ENCODE measurements at regions not wholly inside any gene's neighbourhood (a gene's known extent, or its start where the extent isn't known, plus 50 kb on each side); places are given as distances from the start of the nearest gene placed in this dataset.

GRCh38 chr5:8208307-8208706, 339.4 kb downstream of the MTRR start:
- Mint-ChIP-seq H3K4me1 (no peaks in the 10 kb centered on the region), H3K36me3 (no peaks in the 10 kb centered on the region), H3K27ac (no peak overlapping the region), H3K27me3 (no peaks in the 10 kb centered on the region), H3K9me3 (ENCODE audit: low read depth) (peaks cover 5% of the 10 kb centered on the region), H3K4me3 (no peak overlapping the region)
- CTCF ChIA-PET: no interaction called here
- no peak for DNase-seq
- no peak for ATAC-seq

- CTCF ChIA-PET: no interaction called here
- DNase-seq (no peak), ATAC-seq (no peak)
- H3K27me3 Mint-ChIP-seq: no peaks in the 10 kb centered on the region
- no peak overlapping the region for H3K4me3 Mint-ChIP-seq
- peaks cover 2% of the 10 kb centered on the region for H3K9me3 Mint-ChIP-seq (ENCODE audit: low read depth)
- H3K4me1 Mint-ChIP-seq: no peaks in the 10 kb centered on the region
- H3K27ac Mint-ChIP-seq: no peak overlapping the region
- no peaks in the 10 kb centered on the region for H3K36me3 Mint-ChIP-seq
These were observed 340.6 kb downstream of the MTRR start for GRCh38 chr5:8209500-8209899.

GRCh38 chr5:8213701-8214240, 344.8 kb downstream of the MTRR start:
- H3K4me3 Mint-ChIP-seq: no peak overlapping the region
- DNase-seq: no peak
- no peaks in the 10 kb centered on the region for H3K36me3 Mint-ChIP-seq
- CTCF ChIA-PET: no interaction called here
- ATAC-seq: no peak
- H3K9me3 Mint-ChIP-seq (ENCODE audit: low read depth): peaks cover 2% of the 10 kb centered on the region
- no peaks in the 10 kb centered on the region for H3K4me1 Mint-ChIP-seq
- H3K27me3 Mint-ChIP-seq: no peaks in the 10 kb centered on the region
- H3K27ac Mint-ChIP-seq: no peak overlapping the region

- Mint-ChIP-seq H3K4me3 (no peak overlapping the region), H3K27me3 (no peaks in the 10 kb centered on the region), H3K36me3 (no peaks in the 10 kb centered on the region), H3K27ac (no peak overlapping the region), H3K9me3 (ENCODE audit: low read depth) (peaks cover 8% of the 10 kb centered on the region), H3K4me1 (no peaks in the 10 kb centered on the region)
- no peak for ATAC-seq
- CTCF ChIA-PET: no interaction called here
- no peak for DNase-seq
These were observed 348.0 kb downstream of the MTRR start for GRCh38 chr5:8216921-8217320.

- CTCF ChIA-PET: no interaction called here
- DNase-seq (no peak), ATAC-seq (no peak)
- Mint-ChIP-seq H3K4me1 (no peaks in the 10 kb centered on the region), H3K9me3 (ENCODE audit: low read depth) (peaks cover 13% of the 10 kb centered on the region), H3K27me3 (no peaks in the 10 kb centered on the region), H3K36me3 (no peaks in the 10 kb centered on the region), H3K27ac (no peak overlapping the region), H3K4me3 (no peak overlapping the region)
These were observed 357.2 kb downstream of the MTRR start for GRCh38 chr5:8226148-8226547.

- CTCF ChIA-PET: no interaction called here
- peaks cover 8% of the 10 kb centered on the region for H3K9me3 Mint-ChIP-seq (ENCODE audit: low read depth)
- H3K4me1 Mint-ChIP-seq: no peaks in the 10 kb centered on the region
- no peaks in the 10 kb centered on the region for H3K36me3 Mint-ChIP-seq
- DNase-seq (no peak), ATAC-seq (no peak)
- no peak overlapping the region for H3K4me3 Mint-ChIP-seq
- no peaks in the 10 kb centered on the region for H3K27me3 Mint-ChIP-seq
- H3K27ac Mint-ChIP-seq: no peak overlapping the region
These were observed 358.2 kb downstream of the MTRR start for GRCh38 chr5:8227112-8227511.

GRCh38 chr5:8229551-8229950, 360.6 kb downstream of the MTRR start:
- Mint-ChIP-seq H3K27me3 (no peaks in the 10 kb centered on the region), H3K4me1 (no peaks in the 10 kb centered on the region), H3K4me3 (no peak overlapping the region), H3K9me3 (ENCODE audit: low read depth) (peaks cover 8% of the 10 kb centered on the region), H3K36me3 (no peaks in the 10 kb centered on the region), H3K27ac (no peak overlapping the region)
- ATAC-seq (no peak), DNase-seq (no peak)
- CTCF ChIA-PET: no interaction called here

GRCh38 chr5:8230868-8231267, 361.9 kb downstream of the MTRR start:
- ATAC-seq (no peak), DNase-seq (no peak)
- no peaks in the 10 kb centered on the region for H3K27me3 Mint-ChIP-seq
- peaks cover 12% of the 10 kb centered on the region for H3K9me3 Mint-ChIP-seq (ENCODE audit: low read depth)
- H3K36me3 Mint-ChIP-seq: no peaks in the 10 kb centered on the region
- H3K4me1 Mint-ChIP-seq: no peaks in the 10 kb centered on the region
- CTCF ChIA-PET: no interaction called here
- H3K4me3 Mint-ChIP-seq: no peak overlapping the region
- no peak overlapping the region for H3K27ac Mint-ChIP-seq

GRCh38 chr5:8233479-8233878, 364.5 kb downstream of the MTRR start:
- Mint-ChIP-seq H3K36me3 (no peaks in the 10 kb centered on the region), H3K27ac (no peak overlapping the region), H3K27me3 (no peaks in the 10 kb centered on the region), H3K4me1 (no peaks in the 10 kb centered on the region), H3K9me3 (ENCODE audit: low read depth) (peaks cover 11% of the 10 kb centered on the region), H3K4me3 (no peak overlapping the region)
- DNase-seq (no peak), ATAC-seq (no peak)
- CTCF ChIA-PET: no interaction called here

- CTCF ChIA-PET: no interaction called here
- ATAC-seq (no peak), DNase-seq (no peak)
- Mint-ChIP-seq H3K27me3 (no peaks in the 10 kb centered on the region), H3K36me3 (no peaks in the 10 kb centered on the region), H3K4me1 (no peaks in the 10 kb centered on the region), H3K27ac (no peak overlapping the region), H3K9me3 (ENCODE audit: low read depth) (peaks cover 11% of the 10 kb centered on the region), H3K4me3 (no peak overlapping the region)
These were observed 365.3 kb downstream of the MTRR start for GRCh38 chr5:8234179-8234770.

GRCh38 chr5:8238080-8238479, 369.1 kb downstream of the MTRR start:
- no peak for ATAC-seq
- H3K36me3 Mint-ChIP-seq: no peaks in the 10 kb centered on the region
- H3K9me3 Mint-ChIP-seq (ENCODE audit: low read depth): peaks cover 12% of the 10 kb centered on the region
- no peak for DNase-seq
- H3K27me3 Mint-ChIP-seq: no peaks in the 10 kb centered on the region
- CTCF ChIA-PET: no interaction called here
- no peak overlapping the region for H3K27ac Mint-ChIP-seq
- no peak overlapping the region for H3K4me3 Mint-ChIP-seq
- no peaks in the 10 kb centered on the region for H3K4me1 Mint-ChIP-seq

GRCh38 chr5:8239198-8239597, 370.2 kb downstream of the MTRR start:
- no peaks in the 10 kb centered on the region for H3K36me3 Mint-ChIP-seq
- no peak for DNase-seq
- no peaks in the 10 kb centered on the region for H3K27me3 Mint-ChIP-seq
- H3K9me3 Mint-ChIP-seq (ENCODE audit: low read depth): peaks cover 12% of the 10 kb centered on the region
- H3K4me3 Mint-ChIP-seq: no peak overlapping the region
- H3K4me1 Mint-ChIP-seq: no peaks in the 10 kb centered on the region
- CTCF ChIA-PET: no interaction called here
- H3K27ac Mint-ChIP-seq: no peak overlapping the region
- no peak for ATAC-seq

- DNase-seq (no peak), ATAC-seq (no peak)
- Mint-ChIP-seq H3K9me3 (ENCODE audit: low read depth) (peaks cover 12% of the 10 kb centered on the region), H3K27me3 (no peaks in the 10 kb centered on the region), H3K36me3 (no peaks in the 10 kb centered on the region), H3K4me3 (no peak overlapping the region), H3K4me1 (no peaks in the 10 kb centered on the region), H3K27ac (no peak overlapping the region)
- CTCF ChIA-PET: no interaction called here
These were observed 370.7 kb downstream of the MTRR start for GRCh38 chr5:8239646-8240045.

- Mint-ChIP-seq H3K27me3 (no peaks in the 10 kb centered on the region), H3K4me1 (no peaks in the 10 kb centered on the region), H3K9me3 (ENCODE audit: low read depth) (peaks cover 7% of the 10 kb centered on the region), H3K36me3 (no peaks in the 10 kb centered on the region), H3K4me3 (no peak overlapping the region), H3K27ac (no peak overlapping the region)
- ATAC-seq (no peak), DNase-seq (no peak)
- CTCF ChIA-PET: no interaction called here
These were observed 372.1 kb downstream of the MTRR start for GRCh38 chr5:8241076-8241475.

GRCh38 chr5:8241558-8241957, 372.6 kb downstream of the MTRR start:
- no peaks in the 10 kb centered on the region for H3K4me1 Mint-ChIP-seq
- peaks cover 3% of the 10 kb centered on the region for H3K9me3 Mint-ChIP-seq (ENCODE audit: low read depth)
- H3K27me3 Mint-ChIP-seq: no peaks in the 10 kb centered on the region
- CTCF ChIA-PET: no interaction called here
- ATAC-seq (no peak), DNase-seq (no peak)
- H3K27ac Mint-ChIP-seq: no peak overlapping the region
- no peak overlapping the region for H3K4me3 Mint-ChIP-seq
- H3K36me3 Mint-ChIP-seq: no peaks in the 10 kb centered on the region

Data from activated CD8-positive, alpha-beta memory T cell treated with anti-CD3 and anti-CD28 coated beads, Interleukin-2, amount 10 ng/mL, durations not matched to agents 7 days and 5 days (primary cell).